ENCODE measurements at regions not wholly inside any gene's neighbourhood (a gene's known extent, or its start where the extent isn't known, plus 50 kb on each side); places are given as distances from the start of the nearest gene placed in this dataset.

- Histone ChIP-seq H3K4me3 (no peak overlapping the region), H3K4me1 (replicated peaks) (no peaks in the 10 kb centered on the region), H3K9me3 (no peaks in the 10 kb centered on the region), H3K27me3 (replicated peaks; ENCODE audit: insufficient read depth) (no peaks in the 10 kb centered on the region), H3K27ac (no peak overlapping the region), H3K36me3 (no peaks in the 10 kb centered on the region)
- no peak for DNase-seq (ENCODE audit: low spot score)
- intact Hi-C loops (cut with DNase I), result no loop called here
- TF ChIP-seq CTCF (IDR thresholded peaks at IDR 0.05) (no peak), POLR2AphosphoS5 (IDR thresholded peaks at IDR 0.05) (no peak), POLR2A (IDR thresholded peaks at IDR 0.05) (no peak)
- WGBS, result 74% methylated on average over 3 of the region's 3 CpGs
Measured at GRCh38 chr7:15011289-15011688, 108.7 kb upstream of the DGKB start.

GRCh38 chr7:15007507-15007906 is 105.0 kb upstream of the DGKB start:
- Histone ChIP-seq H3K9me3 (no peaks in the 10 kb centered on the region), H3K27ac (no peak overlapping the region), H3K4me3 (no peak overlapping the region), H3K36me3 (no peaks in the 10 kb centered on the region), H3K4me1 (replicated peaks) (no peaks in the 10 kb centered on the region), H3K27me3 (replicated peaks; ENCODE audit: insufficient read depth) (no peaks in the 10 kb centered on the region)
- DNase-seq (ENCODE audit: low spot score), result no peak
- 75% methylated on average over 5 of the region's 5 CpGs for WGBS
- TF ChIP-seq POLR2A (IDR thresholded peaks at IDR 0.05), result no peak
- no peak for TF ChIP-seq CTCF (IDR thresholded peaks at IDR 0.05)
- TF ChIP-seq POLR2AphosphoS5 (IDR thresholded peaks at IDR 0.05), result no peak
- intact Hi-C loops (cut with DNase I), result no loop called here

GRCh38 chr7:15005672-15006071 is 103.1 kb upstream of the DGKB start:
- Histone ChIP-seq H3K9me3 (no peaks in the 10 kb centered on the region), H3K27me3 (replicated peaks; ENCODE audit: insufficient read depth) (no peaks in the 10 kb centered on the region), H3K4me1 (replicated peaks) (no peaks in the 10 kb centered on the region), H3K36me3 (no peaks in the 10 kb centered on the region), H3K4me3 (no peak overlapping the region), H3K27ac (no peak overlapping the region)
- no peak for DNase-seq (ENCODE audit: low spot score)
- TF ChIP-seq POLR2AphosphoS5 (IDR thresholded peaks at IDR 0.05) (no peak), CTCF (IDR thresholded peaks at IDR 0.05) (no peak), POLR2A (IDR thresholded peaks at IDR 0.05) (no peak)
- 77% methylated on average over 5 of the region's 5 CpGs for WGBS
- intact Hi-C loops (cut with DNase I), result no loop called here

DNA sequence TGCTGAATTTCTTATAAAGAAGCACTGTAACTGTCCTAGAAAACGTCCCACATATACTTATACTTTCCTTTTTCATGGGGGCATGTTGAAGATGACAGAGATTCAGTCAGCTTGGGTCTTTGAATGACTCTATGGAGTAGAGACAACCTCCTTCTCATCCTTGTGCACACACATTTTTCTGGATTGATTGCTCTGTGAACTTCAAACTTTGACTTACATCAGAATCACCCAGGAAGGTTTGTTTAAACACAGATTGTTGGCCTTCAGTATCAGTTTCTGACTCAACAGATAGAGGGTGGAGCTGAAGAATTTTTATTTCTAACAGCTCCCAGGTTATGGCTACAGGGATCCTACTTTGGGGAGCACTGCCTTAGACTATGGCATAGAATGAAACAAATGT is 97.6 kb upstream of the DGKB start:
- Histone ChIP-seq H3K4me1 (replicated peaks) (no peaks in the 10 kb centered on the region), H3K9me3 (no peaks in the 10 kb centered on the region)
- WGBS, result 73% methylated on average over 1 of the region's 1 CpG

More for the DNA sequence above, 97.6 kb upstream of the DGKB start:
- TF ChIP-seq POLR2AphosphoS5 (IDR thresholded peaks at IDR 0.05) (no peak), POLR2A (IDR thresholded peaks at IDR 0.05) (no peak), CTCF (IDR thresholded peaks at IDR 0.05) (no peak)
- Histone ChIP-seq H3K27ac (no peak overlapping the region), H3K36me3 (no peaks in the 10 kb centered on the region), H3K27me3 (replicated peaks; ENCODE audit: insufficient read depth) (no peaks in the 10 kb centered on the region), H3K4me3 (no peak overlapping the region)
- intact Hi-C loops (cut with DNase I), result no loop called here
- no peak for DNase-seq (ENCODE audit: low spot score)
